HUES64 (cell line): ENCODE measurements at regions not wholly inside any gene's neighbourhood (a gene's known extent, or its start where the extent isn't known, plus 50 kb on each side); places are given as distances from the start of the nearest gene placed in this dataset.

ENCODE experiments used
- H3K27ac ChIP-seq: 2 replicates; pipeline ENCODE4 v1.7.0; 2013; ENCODE audit warnings: low read depth, low read length, inconsistent platforms
- H3K27me3 ChIP-seq: 2 replicates; pipeline ENCODE4 v1.6.1; 2013; ENCODE audit warnings: mild to moderate bottlenecking, low read length; ENCODE audit not compliant: insufficient read depth
- H3K36me3 ChIP-seq: 2 replicates; pipeline ENCODE4 v1.6.1; 2013; ENCODE audit warnings: mild to moderate bottlenecking, low read length; ENCODE audit not compliant: insufficient read depth
- H3K4me1 ChIP-seq: 2 replicates; pipeline ENCODE4 v1.6.1; 2013; ENCODE audit warnings: mild to moderate bottlenecking, low read length, moderate library complexity; ENCODE audit not compliant: insufficient read depth
- H3K4me3 ChIP-seq: 2 replicates; pipeline ENCODE4 v1.5.1; 2013; ENCODE audit warnings: mild to moderate bottlenecking, low read length, moderate library complexity
- H3K9ac ChIP-seq: 2 replicates; pipeline ENCODE4 v1.6.1; 2013; ENCODE audit warnings: mild to moderate bottlenecking, low read depth, low read length
- H3K9me3 ChIP-seq: 2 replicates; pipeline ENCODE4 v1.6.1; 2013; ENCODE audit warnings: low read depth, low read length; ENCODE audit not compliant: insufficient read depth
- WGBS: fragments of 150-250, 120-280 bp; methylation state at CpG from one replicate; pipeline ENCODE4 v1.1.7; 2013; ENCODE audit warnings: missing lambda C conversion rate; 5-methylcytosine and 5-hydroxymethylcytosine counted together

- no peaks in the 10 kb centered on the region for H3K9me3 ChIP-seq
- no peak overlapping the region for H3K4me3 ChIP-seq
- no peak overlapping the region for H3K27ac ChIP-seq
- no peaks in the 10 kb centered on the region for H3K27me3 ChIP-seq
- H3K4me1 ChIP-seq = no peaks in the 10 kb centered on the region
- no peak overlapping the region for H3K9ac ChIP-seq
- H3K36me3 ChIP-seq = no peaks in the 10 kb centered on the region
These were observed 292.1 kb downstream of the DIPK2A start for GRCh38 chr3:144263706-144264105.

GRCh38 chr3:144264350-144264749 is 292.7 kb downstream of the DIPK2A start:
- no peak overlapping the region for H3K27ac ChIP-seq
- no peak overlapping the region for H3K9ac ChIP-seq
- H3K27me3 ChIP-seq = no peaks in the 10 kb centered on the region
- H3K9me3 ChIP-seq = no peaks in the 10 kb centered on the region
- no peaks in the 10 kb centered on the region for H3K36me3 ChIP-seq
- H3K4me3 ChIP-seq = no peak overlapping the region
- 93% methylated on average over 3 of the region's 3 CpGs for WGBS
- no peaks in the 10 kb centered on the region for H3K4me1 ChIP-seq

- Histone ChIP-seq H3K36me3 (no peaks in the 10 kb centered on the region), H3K27me3 (no peaks in the 10 kb centered on the region), H3K27ac (no peak overlapping the region), H3K4me1 (no peaks in the 10 kb centered on the region), H3K9ac (no peak overlapping the region), H3K9me3 (no peaks in the 10 kb centered on the region), H3K4me3 (no peak overlapping the region)
- WGBS = 98% methylated on average over 1 of the region's 1 CpG
These were observed 293.2 kb downstream of the DIPK2A start for GRCh38 chr3:144264794-144265193.

GRCh38 chr3:144265542-144266100 is 294.0 kb downstream of the DIPK2A start:
- no peaks in the 10 kb centered on the region for H3K27me3 ChIP-seq
- no peak overlapping the region for H3K27ac ChIP-seq
- no peaks in the 10 kb centered on the region for H3K9me3 ChIP-seq
- no peaks in the 10 kb centered on the region for H3K36me3 ChIP-seq
- 100% methylated on average over 3 of the region's 3 CpGs for WGBS
- no peaks in the 10 kb centered on the region for H3K4me1 ChIP-seq
- H3K9ac ChIP-seq = no peak overlapping the region
- no peak overlapping the region for H3K4me3 ChIP-seq

GRCh38 chr3:144270100-144270499 is 298.5 kb downstream of the DIPK2A start:
- Histone ChIP-seq H3K9me3 (no peaks in the 10 kb centered on the region), H3K27ac (no peak overlapping the region)
- WGBS = 96% methylated on average over 3 of the region's 3 CpGs

GRCh38 chr3:144272680-144273079 is 301.1 kb downstream of the DIPK2A start:
- WGBS = 97% methylated on average over 4 of the region's 4 CpGs

More at GRCh38 chr3:144270100-144270499, 298.5 kb downstream of the DIPK2A start:
- H3K9ac ChIP-seq = no peak overlapping the region
- H3K4me3 ChIP-seq = no peak overlapping the region
- no peaks in the 10 kb centered on the region for H3K27me3 ChIP-seq
- H3K36me3 ChIP-seq = no peaks in the 10 kb centered on the region
- no peaks in the 10 kb centered on the region for H3K4me1 ChIP-seq

GRCh38 chr3:144273601-144274000 is 302.0 kb downstream of the DIPK2A start:
- no peaks in the 10 kb centered on the region for H3K27me3 ChIP-seq
- H3K4me1 ChIP-seq = no peaks in the 10 kb centered on the region
- H3K36me3 ChIP-seq = no peaks in the 10 kb centered on the region
- H3K4me3 ChIP-seq = no peak overlapping the region
- no peak overlapping the region for H3K27ac ChIP-seq
- no peaks in the 10 kb centered on the region for H3K9me3 ChIP-seq
- H3K9ac ChIP-seq = no peak overlapping the region
- WGBS = 85% methylated on average over 2 of the region's 2 CpGs

More at GRCh38 chr3:144272680-144273079, 301.1 kb downstream of the DIPK2A start:
- H3K4me1 ChIP-seq = no peaks in the 10 kb centered on the region
- H3K9ac ChIP-seq = no peak overlapping the region
- H3K4me3 ChIP-seq = no peak overlapping the region
- no peaks in the 10 kb centered on the region for H3K36me3 ChIP-seq
- no peaks in the 10 kb centered on the region for H3K9me3 ChIP-seq
- no peaks in the 10 kb centered on the region for H3K27me3 ChIP-seq
- H3K27ac ChIP-seq = no peak overlapping the region

- H3K4me1 ChIP-seq = no peaks in the 10 kb centered on the region
- H3K9ac ChIP-seq = no peak overlapping the region
- H3K9me3 ChIP-seq = no peaks in the 10 kb centered on the region
- H3K27me3 ChIP-seq = no peaks in the 10 kb centered on the region
- no peaks in the 10 kb centered on the region for H3K36me3 ChIP-seq
- no peak overlapping the region for H3K27ac ChIP-seq
- H3K4me3 ChIP-seq = no peak overlapping the region
These were observed 303.4 kb downstream of the DIPK2A start for GRCh38 chr3:144275005-144275404.

- 0 out of 2 replicates have a peak overlapping the region, but pooled peaks have one; percentile 3 for H3K27ac ChIP-seq
- no peaks in the 10 kb centered on the region for H3K4me1 ChIP-seq
- whole genome bisulfite sequencing = 91% methylated on average over 2 of the region's 2 CpGs
These were observed 310.7 kb downstream of the DIPK2A start for GRCh38 chr3:144282313-144282712.

GRCh38 chr3:144286235-144286910 is 314.8 kb downstream of the DIPK2A start:
- Histone ChIP-seq H3K27ac (no peak overlapping the region), H3K4me1 (no peaks in the 10 kb centered on the region), H3K9ac (no peak overlapping the region), H3K9me3 (no peaks in the 10 kb centered on the region), H3K27me3 (no peaks in the 10 kb centered on the region), H3K36me3 (no peaks in the 10 kb centered on the region), H3K4me3 (no peak overlapping the region)
- WGBS = 97% methylated on average over 6 of the region's 6 CpGs

More at GRCh38 chr3:144282313-144282712, 310.7 kb downstream of the DIPK2A start:
- no peaks in the 10 kb centered on the region for H3K36me3 ChIP-seq
- H3K27me3 ChIP-seq = no peaks in the 10 kb centered on the region
- no peak overlapping the region for H3K4me3 ChIP-seq
- no peaks in the 10 kb centered on the region for H3K9me3 ChIP-seq
- no peak overlapping the region for H3K9ac ChIP-seq

GRCh38 chr3:144287001-144287400 is 315.4 kb downstream of the DIPK2A start:
- H3K4me1 ChIP-seq = no peaks in the 10 kb centered on the region
- WGBS = no CpG with 5 or more reads among the region's 1 CpG

More at GRCh38 chr3:144287001-144287400, 315.4 kb downstream of the DIPK2A start:
- Histone ChIP-seq H3K9me3 (peaks cover 3% of the 10 kb centered on the region; the same call in 1 of the 2 replicates), H3K36me3 (no peaks in the 10 kb centered on the region), H3K4me3 (no peak overlapping the region), H3K27ac (no peak overlapping the region), H3K27me3 (no peaks in the 10 kb centered on the region), H3K9ac (no peak overlapping the region)
